ENCODE measurements at regions not wholly inside any gene's neighbourhood (a gene's known extent, or its start where the extent isn't known, plus 50 kb on each side); places are given as distances from the start of the nearest gene placed in this dataset.

DNA sequence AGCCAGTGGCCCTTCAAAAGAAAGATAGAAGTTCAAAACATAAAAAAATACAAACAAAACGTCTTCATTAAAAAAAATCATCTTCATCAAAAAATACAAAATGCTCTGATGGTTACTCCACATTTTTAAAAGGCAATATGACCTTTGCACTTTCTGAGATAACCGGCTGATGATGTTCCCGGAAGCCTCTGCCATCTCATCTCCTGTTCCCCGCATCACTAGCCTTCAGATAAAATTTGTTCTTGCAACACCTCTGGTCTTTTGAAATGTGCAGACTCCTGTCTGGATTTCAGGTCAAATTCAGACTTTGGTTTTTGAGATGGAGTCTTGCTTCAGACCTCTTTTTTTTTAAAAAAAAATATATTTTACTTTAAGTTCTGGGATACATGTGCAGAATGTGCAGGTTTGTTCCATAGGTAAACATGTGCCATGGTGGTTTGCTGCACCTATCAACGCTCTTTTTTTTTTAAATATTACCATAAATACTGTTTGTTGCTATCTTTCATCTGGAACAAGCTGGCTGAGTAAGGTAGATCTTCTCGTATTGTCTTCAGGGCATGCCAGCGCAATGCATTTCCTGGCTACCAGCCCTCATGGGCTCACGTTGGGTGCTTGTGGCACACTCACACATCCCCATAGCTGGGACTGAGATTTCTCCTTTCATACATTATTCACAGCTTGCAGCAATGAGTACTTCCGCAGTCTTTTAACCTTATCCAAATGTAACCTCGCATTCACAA, 418.9 kb upstream of the ARGLU1 start:
- H4K20me1 ChIP-seq (ENCODE audit: insufficient read depth), result no peaks in the 10 kb centered on the region
- H3K4me3 ChIP-seq (ENCODE audit: low read length), result no peak overlapping the region
- H3K9me3 ChIP-seq (ENCODE audit: low read length), result no peaks in the 10 kb centered on the region
- no peak overlapping the region for H3K4me2 ChIP-seq (ENCODE audit: low read length)
- H3K36me3 ChIP-seq (ENCODE audit: insufficient read depth, low read length), result no peaks in the 10 kb centered on the region
- H3K27ac ChIP-seq (ENCODE audit: low read length), result peak overlapping the region; percentile 14
- no peaks in the 10 kb centered on the region for H3K79me2 ChIP-seq (replicated peaks; ENCODE audit: insufficient read depth, low read length)
- H3K9me2 ChIP-seq (ENCODE audit: insufficient read depth, low read length), result no peaks in the 10 kb centered on the region
- no peaks in the 10 kb centered on the region for H3F3A ChIP-seq (ENCODE audit: insufficient read depth, low read length, poor library complexity, severe bottlenecking)
- TF ChIP-seq SMC3 (conservative IDR thresholded peaks at IDR 0.05; ENCODE audit: poor library complexity), result no peak
- TF ChIP-seq, protein P1, sequence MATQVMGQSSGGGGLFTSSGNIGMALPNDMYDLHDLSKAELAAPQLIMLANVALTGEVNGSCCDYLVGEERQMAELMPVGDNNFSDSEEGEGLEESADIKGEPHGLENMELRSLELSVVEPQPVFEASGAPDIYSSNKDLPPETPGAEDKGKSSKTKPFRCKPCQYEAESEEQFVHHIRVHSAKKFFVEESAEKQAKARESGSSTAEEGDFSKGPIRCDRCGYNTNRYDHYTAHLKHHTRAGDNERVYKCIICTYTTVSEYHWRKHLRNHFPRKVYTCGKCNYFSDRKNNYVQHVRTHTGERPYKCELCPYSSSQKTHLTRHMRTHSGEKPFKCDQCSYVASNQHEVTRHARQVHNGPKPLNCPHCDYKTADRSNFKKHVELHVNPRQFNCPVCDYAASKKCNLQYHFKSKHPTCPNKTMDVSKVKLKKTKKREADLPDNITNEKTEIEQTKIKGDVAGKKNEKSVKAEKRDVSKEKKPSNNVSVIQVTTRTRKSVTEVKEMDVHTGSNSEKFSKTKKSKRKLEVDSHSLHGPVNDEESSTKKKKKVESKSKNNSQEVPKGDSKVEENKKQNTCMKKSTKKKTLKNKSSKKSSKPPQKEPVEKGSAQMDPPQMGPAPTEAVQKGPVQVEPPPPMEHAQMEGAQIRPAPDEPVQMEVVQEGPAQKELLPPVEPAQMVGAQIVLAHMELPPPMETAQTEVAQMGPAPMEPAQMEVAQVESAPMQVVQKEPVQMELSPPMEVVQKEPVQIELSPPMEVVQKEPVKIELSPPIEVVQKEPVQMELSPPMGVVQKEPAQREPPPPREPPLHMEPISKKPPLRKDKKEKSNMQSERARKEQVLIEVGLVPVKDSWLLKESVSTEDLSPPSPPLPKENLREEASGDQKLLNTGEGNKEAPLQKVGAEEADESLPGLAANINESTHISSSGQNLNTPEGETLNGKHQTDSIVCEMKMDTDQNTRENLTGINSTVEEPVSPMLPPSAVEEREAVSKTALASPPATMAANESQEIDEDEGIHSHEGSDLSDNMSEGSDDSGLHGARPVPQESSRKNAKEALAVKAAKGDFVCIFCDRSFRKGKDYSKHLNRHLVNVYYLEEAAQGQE (IDR thresholded peaks at IDR 0.05; ENCODE audit: borderline replicate concordance), result no peak
- TF ChIP-seq, protein P2, sequence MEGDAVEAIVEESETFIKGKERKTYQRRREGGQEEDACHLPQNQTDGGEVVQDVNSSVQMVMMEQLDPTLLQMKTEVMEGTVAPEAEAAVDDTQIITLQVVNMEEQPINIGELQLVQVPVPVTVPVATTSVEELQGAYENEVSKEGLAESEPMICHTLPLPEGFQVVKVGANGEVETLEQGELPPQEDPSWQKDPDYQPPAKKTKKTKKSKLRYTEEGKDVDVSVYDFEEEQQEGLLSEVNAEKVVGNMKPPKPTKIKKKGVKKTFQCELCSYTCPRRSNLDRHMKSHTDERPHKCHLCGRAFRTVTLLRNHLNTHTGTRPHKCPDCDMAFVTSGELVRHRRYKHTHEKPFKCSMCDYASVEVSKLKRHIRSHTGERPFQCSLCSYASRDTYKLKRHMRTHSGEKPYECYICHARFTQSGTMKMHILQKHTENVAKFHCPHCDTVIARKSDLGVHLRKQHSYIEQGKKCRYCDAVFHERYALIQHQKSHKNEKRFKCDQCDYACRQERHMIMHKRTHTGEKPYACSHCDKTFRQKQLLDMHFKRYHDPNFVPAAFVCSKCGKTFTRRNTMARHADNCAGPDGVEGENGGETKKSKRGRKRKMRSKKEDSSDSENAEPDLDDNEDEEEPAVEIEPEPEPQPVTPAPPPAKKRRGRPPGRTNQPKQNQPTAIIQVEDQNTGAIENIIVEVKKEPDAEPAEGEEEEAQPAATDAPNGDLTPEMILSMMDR (IDR thresholded peaks at IDR 0.05; ENCODE audit: poor library complexity, severe bottlenecking), result no peak
- TF ChIP-seq MXI1 (conservative IDR thresholded peaks at IDR 0.05; ENCODE audit: poor library complexity, severe bottlenecking), result no peak
- no peak for TF ChIP-seq TAF1 (IDR thresholded peaks at IDR 0.05; ENCODE audit: low read depth)
- TF ChIP-seq POLR2AphosphoS5 (IDR thresholded peaks at IDR 0.05), result no peak
- TF ChIP-seq EP300 (conservative IDR thresholded peaks at IDR 0.05; ENCODE audit: poor library complexity, severe bottlenecking), result no peak
- TF ChIP-seq RAD21 (conservative IDR thresholded peaks at IDR 0.05), result no peak
- TF ChIP-seq EZH2 (IDR thresholded peaks at IDR 0.05; ENCODE audit: borderline replicate concordance, insufficient read depth, low read length, poor library complexity, severe bottlenecking), result no peak
- H3K27me3 ChIP-seq (ENCODE audit: insufficient read depth, low read depth, low read length), result no peaks in the 10 kb centered on the region
- H2AFZ ChIP-seq (ENCODE audit: low read depth, low read length), result no peak overlapping the region
- H3K9ac ChIP-seq (ENCODE audit: low read length), result no peak overlapping the region

DNA sequence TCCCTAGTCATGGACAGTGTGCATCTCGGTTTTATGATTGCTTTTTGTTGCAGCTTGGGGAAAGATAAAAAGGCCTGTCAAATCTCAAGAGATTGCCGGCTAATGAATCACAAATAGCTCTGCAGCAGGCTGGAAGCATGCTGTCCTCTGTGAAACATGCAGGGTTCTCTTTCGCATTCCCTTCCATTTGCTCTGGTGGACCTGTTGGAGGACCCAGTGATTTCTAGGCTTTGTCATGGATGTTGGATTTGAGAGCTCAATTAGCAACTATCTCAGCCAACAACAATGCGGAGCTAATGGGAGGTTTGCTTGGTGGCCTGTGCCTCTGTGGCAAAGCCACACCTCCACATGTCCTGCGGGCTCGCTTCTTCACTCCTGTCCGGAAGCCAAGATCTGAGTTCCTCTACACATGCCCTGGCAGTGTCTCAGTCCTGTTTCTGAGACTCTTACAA, 418.1 kb upstream of the ARGLU1 start:
- Histone ChIP-seq H3K27me3 (ENCODE audit: insufficient read depth, low read depth, low read length) (no peaks in the 10 kb centered on the region), H2AFZ (ENCODE audit: low read depth, low read length) (no peak overlapping the region)

More for the DNA sequence above, 418.1 kb upstream of the ARGLU1 start:
- TF ChIP-seq SMC3 (conservative IDR thresholded peaks at IDR 0.05; ENCODE audit: poor library complexity) (no peak), EP300 (conservative IDR thresholded peaks at IDR 0.05; ENCODE audit: poor library complexity, severe bottlenecking) (peak; percentile 13)
- H3K27ac ChIP-seq (ENCODE audit: low read length), result peak overlapping the region; percentile 14
- no peak overlapping the region for H3K9ac ChIP-seq (ENCODE audit: low read length)
- H3F3A ChIP-seq (ENCODE audit: insufficient read depth, low read length, poor library complexity, severe bottlenecking), result no peaks in the 10 kb centered on the region
- no peaks in the 10 kb centered on the region for H4K20me1 ChIP-seq (ENCODE audit: insufficient read depth)
- no peaks in the 10 kb centered on the region for H3K9me2 ChIP-seq (ENCODE audit: insufficient read depth, low read length)
- H3K79me2 ChIP-seq (replicated peaks; ENCODE audit: insufficient read depth, low read length), result no peaks in the 10 kb centered on the region
- no peak overlapping the region for H3K4me2 ChIP-seq (ENCODE audit: low read length)
- H3K9me3 ChIP-seq (ENCODE audit: low read length), result no peaks in the 10 kb centered on the region
- H3K4me3 ChIP-seq (ENCODE audit: low read length), result no peak overlapping the region
- no peaks in the 10 kb centered on the region for H3K36me3 ChIP-seq (ENCODE audit: insufficient read depth, low read length)

All from neural cell (in vitro differentiated cells).